ENCODE measurements at regions not wholly inside any gene's neighbourhood (a gene's known extent, or its start where the extent isn't known, plus 50 kb on each side); places are given as distances from the start of the nearest gene placed in this dataset.
"Not testable (repeated sequence)": the region's sequence is repeated elsewhere in the genome, so short reads cannot be mapped to it uniquely, and the experiment has no call there.

- no peak overlapping the region for H3K4me3 ChIP-seq (ENCODE audit: low read depth, low read length)
- CTCF ChIA-PET = no interaction called here
- DNase-seq (ENCODE audit: low read depth, low spot score) = no peak
- no peak for TF ChIP-seq CTCF (IDR thresholded peaks at IDR 0.05; ENCODE audit: insufficient read depth, low read length, missing control alignments)
- POLR2A ChIA-PET = no interaction called here
These were observed 109.1 kb downstream of the AKAP11 start for GRCh38 chr13:42381165-42381425.

GRCh38 chr13:42381426-42381825 lies 109.5 kb downstream of the AKAP11 start:
- DNase-seq (ENCODE audit: low read depth, low spot score); POLR2A ChIA-PET; H3K4me3 ChIP-seq (ENCODE audit: low read depth, low read length); CTCF ChIA-PET: not testable (repeated sequence)

GRCh38 chr13:42383025-42383424 lies 111.1 kb downstream of the AKAP11 start:
- H3K4me3 ChIP-seq (ENCODE audit: low read depth, low read length) = no peak overlapping the region
- no peak for TF ChIP-seq CTCF (IDR thresholded peaks at IDR 0.05; ENCODE audit: insufficient read depth, low read length, missing control alignments)
- CTCF ChIA-PET = interaction anchor here (0.8 kb wide), 1 partner anchor 57 kb away, joined by 3 read pairs; no protein-coding TSS in a partner anchor
- no peak for DNase-seq (ENCODE audit: low read depth, low spot score)
- POLR2A ChIA-PET = no interaction called here

- ChIA-PET CTCF (no interaction called here), POLR2A (no interaction called here)
- TF ChIP-seq CTCF (IDR thresholded peaks at IDR 0.05; ENCODE audit: insufficient read depth, low read length, missing control alignments) = no peak
- no peak for DNase-seq (ENCODE audit: low read depth, low spot score)
- no peak overlapping the region for H3K4me3 ChIP-seq (ENCODE audit: low read depth, low read length)
These were observed 112.3 kb downstream of the AKAP11 start for GRCh38 chr13:42384265-42384664.

- no peak for DNase-seq (ENCODE audit: low read depth, low spot score)
- no peak for TF ChIP-seq CTCF (IDR thresholded peaks at IDR 0.05; ENCODE audit: insufficient read depth, low read length, missing control alignments)
- no peak overlapping the region for H3K4me3 ChIP-seq (ENCODE audit: low read depth, low read length)
- ChIA-PET POLR2A (no interaction called here), CTCF (no interaction called here)
These were observed 116.4 kb downstream of the AKAP11 start for GRCh38 chr13:42388326-42388725.

GRCh38 chr13:42389041-42389440 lies 117.1 kb downstream of the AKAP11 start:
- TF ChIP-seq CTCF (IDR thresholded peaks at IDR 0.05; ENCODE audit: insufficient read depth, low read length, missing control alignments) = no peak
- CTCF ChIA-PET = no interaction called here
- no peak for DNase-seq (ENCODE audit: low read depth, low spot score)
- H3K4me3 ChIP-seq (ENCODE audit: low read depth, low read length) = no peak overlapping the region
- POLR2A ChIA-PET = no interaction called here

- H3K4me3 ChIP-seq (ENCODE audit: low read depth, low read length) = no peak overlapping the region
- no peak for DNase-seq (ENCODE audit: low read depth, low spot score)
- ChIA-PET POLR2A (no interaction called here), CTCF (no interaction called here)
- no peak for TF ChIP-seq CTCF (IDR thresholded peaks at IDR 0.05; ENCODE audit: insufficient read depth, low read length, missing control alignments)
These were observed 120.2 kb downstream of the AKAP11 start for GRCh38 chr13:42392180-42392579.

All from AG04449 (cell line).